ENCODE measurements at regions not wholly inside any gene's neighbourhood (a gene's known extent, or its start where the extent isn't known, plus 50 kb on each side); places are given as distances from the start of the nearest gene placed in this dataset.

- TF ChIP-seq, protein P1, sequence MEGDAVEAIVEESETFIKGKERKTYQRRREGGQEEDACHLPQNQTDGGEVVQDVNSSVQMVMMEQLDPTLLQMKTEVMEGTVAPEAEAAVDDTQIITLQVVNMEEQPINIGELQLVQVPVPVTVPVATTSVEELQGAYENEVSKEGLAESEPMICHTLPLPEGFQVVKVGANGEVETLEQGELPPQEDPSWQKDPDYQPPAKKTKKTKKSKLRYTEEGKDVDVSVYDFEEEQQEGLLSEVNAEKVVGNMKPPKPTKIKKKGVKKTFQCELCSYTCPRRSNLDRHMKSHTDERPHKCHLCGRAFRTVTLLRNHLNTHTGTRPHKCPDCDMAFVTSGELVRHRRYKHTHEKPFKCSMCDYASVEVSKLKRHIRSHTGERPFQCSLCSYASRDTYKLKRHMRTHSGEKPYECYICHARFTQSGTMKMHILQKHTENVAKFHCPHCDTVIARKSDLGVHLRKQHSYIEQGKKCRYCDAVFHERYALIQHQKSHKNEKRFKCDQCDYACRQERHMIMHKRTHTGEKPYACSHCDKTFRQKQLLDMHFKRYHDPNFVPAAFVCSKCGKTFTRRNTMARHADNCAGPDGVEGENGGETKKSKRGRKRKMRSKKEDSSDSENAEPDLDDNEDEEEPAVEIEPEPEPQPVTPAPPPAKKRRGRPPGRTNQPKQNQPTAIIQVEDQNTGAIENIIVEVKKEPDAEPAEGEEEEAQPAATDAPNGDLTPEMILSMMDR (IDR thresholded peaks at IDR 0.05) = peak; percentile 63
- TF ChIP-seq EZH2phosphoT487 (IDR thresholded peaks at IDR 0.05) = no peak
These were observed 1244.1 kb upstream of the ACO1 start for GRCh38 chr9:31140316-31140715.

Data from neural progenitor cell (in vitro differentiated cells).